ENCODE measurements at regions not wholly inside any gene's neighbourhood (a gene's known extent, or its start where the extent isn't known, plus 50 kb on each side); places are given as distances from the start of the nearest gene placed in this dataset.
"Not testable (repeated sequence)": the region's sequence is repeated elsewhere in the genome, so short reads cannot be mapped to it uniquely, and the experiment has no call there.

GRCh38 chr7:92909686-92910475, 73.5 kb upstream of the CDK6 start:
- no peak for DNase-seq

GRCh38 chr7:92904244-92905131, 68.1 kb upstream of the CDK6 start:
- DNase-seq, result no peak

DNA sequence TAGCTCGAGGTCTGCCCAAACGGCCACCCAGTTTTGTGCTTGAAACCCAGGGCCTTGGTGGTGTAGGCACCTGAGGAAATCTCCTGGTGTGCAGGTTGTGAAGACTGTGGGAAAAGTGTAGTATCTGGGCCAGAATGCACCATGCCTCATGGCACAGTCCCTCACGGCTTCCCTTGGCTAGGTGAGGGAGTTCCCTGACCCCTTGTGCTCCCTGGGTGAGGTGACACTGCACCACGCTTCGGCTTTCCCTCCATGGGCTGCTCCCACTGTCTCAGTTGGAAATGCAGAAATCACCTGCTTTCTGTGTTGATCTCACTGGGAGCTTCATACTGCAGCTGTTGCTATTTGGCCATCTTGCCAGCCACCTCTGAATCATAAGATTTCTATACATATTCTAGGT, 62.4 kb upstream of the CDK6 start:
- DNase-seq, result no peak

DNA sequence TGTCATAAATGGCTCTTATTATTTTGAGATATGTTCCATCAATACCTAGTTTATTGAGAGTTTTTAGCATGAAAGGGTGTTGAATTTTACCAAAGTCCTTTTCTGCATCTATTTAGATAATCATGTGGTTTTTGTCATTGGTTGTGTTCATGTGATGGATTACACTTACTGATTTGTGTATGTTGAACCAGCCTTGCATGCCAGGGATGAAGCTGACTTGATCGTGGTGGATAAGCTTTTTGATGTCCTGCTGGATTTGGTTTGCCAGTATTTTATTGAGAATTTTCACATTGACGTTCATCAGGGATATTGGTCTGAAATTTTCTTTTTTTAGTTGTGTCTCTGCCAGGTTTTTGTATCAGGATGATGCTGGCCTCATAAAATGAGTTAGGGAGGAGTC, 58.5 kb upstream of the CDK6 start:
- not testable (repeated sequence) for DNase-seq

- DNase-seq, result no peak
Observed at GRCh38 chr7:92889081-92889480, 52.7 kb upstream of the CDK6 start.
